Stimulated activated naive CD4-positive, alpha-beta T cell (primary cell): ENCODE measurements at regions not wholly inside any gene's neighbourhood (a gene's known extent, or its start where the extent isn't known, plus 50 kb on each side); places are given as distances from the start of the nearest gene placed in this dataset.
"Not testable (repeated sequence)": the region's sequence is repeated elsewhere in the genome, so short reads cannot be mapped to it uniquely, and the experiment has no call there.

Source experiments
- DNase-seq, 6 experiments: peaks; one replicate each; lab custom pipeline; 2025; lab: John Stamatoyannopoulos, UW

DNA sequence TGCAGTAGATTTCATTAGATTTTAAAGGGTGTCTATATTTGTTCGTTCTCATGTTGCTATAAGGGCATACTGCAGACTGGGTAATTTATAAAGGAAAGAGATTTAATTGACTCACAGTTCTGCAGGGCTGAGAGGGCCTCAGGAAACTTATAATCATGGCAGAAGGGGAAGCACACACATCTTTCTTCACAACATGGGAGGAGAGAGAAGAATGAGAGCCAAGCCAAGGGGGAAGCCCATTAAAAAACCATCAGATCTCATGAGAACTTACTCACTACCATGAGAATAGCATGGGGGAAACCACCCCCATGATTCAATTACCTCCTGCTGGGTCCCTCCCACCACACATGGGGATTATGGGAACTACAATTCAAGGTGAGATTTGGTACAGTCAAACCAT, 99.5 kb upstream of the TCF21 start:
- not testable (repeated sequence) for DNase-seq

DNA sequence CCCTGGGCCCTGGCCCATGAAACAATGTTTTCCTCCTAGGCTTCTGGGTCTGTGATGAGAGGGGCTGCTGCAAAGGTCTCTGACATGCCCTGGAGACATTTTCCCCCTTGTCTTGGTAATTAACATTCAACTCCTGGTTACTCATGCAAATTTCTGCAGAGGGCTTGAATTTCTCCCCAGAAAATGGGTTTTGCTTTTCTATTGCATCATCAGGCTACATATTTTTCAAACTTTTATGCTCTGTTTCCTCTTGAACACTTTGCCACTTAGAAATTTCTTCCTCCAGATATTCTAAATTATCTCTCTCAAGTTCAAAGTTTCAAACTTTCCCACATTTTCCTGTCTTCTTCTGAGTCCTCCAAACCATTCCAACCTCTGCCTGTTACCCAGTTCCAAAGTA, 98.2 kb upstream of the TCF21 start:
- not testable (repeated sequence) for DNase-seq

DNA sequence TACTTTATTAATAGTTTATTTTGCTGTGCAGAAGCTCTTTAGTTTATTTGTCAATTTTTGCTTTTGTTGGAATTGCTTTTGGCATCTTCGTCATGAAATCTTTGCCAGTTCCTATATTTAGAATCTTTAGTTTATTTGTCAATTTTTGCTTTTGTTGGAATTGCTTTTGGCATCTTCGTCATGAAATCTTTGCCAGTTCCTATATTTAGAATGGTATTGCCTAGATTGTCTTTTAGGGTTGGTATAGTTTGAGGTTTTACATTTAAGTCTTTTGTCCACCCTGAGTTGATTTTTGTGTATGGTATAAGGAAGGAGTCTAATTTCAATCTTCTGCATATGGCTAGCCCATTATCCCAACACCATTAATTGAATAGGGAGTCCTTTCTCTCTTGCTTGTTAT, 93.9 kb upstream of the TCF21 start:
- DNase-seq = not testable (repeated sequence)

DNA sequence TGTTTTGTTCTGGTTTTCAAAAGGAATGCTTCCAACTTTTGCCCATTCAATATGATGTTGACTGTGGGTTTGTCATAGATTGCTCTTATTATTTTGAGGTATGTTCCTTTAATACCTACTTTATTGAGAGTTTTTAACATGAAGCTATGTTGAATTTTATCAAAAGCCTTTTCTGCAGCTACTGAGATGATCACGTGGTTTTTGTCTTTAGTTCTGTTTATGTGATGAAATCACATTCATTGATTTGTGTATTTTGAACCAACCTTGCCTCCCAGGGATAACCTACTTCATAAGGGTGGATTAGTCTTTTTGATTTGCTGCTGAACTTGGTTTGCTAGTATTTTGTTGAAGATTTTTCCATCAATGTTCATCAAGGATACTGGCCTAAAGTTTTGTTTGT, 92.7 kb upstream of the TCF21 start:
- DNase-seq = no peak

DNA sequence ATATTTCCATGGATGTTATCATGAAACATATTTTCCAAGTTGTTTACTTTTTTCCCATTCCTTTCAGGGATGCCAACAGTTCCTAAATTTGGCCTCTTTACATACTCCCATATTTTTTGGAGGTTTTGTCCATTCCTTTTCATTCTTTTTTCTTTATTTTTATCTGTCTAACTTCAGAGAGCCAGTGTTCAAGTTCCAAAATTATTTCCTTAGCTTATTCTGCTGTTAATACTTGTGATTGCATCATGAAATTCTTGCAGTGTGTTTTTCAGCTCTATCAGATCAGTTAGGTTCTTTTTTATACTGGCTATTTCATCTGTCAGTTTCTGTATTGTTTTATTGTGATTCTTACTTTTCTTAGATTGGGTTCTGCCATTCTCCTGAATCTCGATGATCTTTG, 89.9 kb upstream of the TCF21 start:
- no peak for DNase-seq

DNA sequence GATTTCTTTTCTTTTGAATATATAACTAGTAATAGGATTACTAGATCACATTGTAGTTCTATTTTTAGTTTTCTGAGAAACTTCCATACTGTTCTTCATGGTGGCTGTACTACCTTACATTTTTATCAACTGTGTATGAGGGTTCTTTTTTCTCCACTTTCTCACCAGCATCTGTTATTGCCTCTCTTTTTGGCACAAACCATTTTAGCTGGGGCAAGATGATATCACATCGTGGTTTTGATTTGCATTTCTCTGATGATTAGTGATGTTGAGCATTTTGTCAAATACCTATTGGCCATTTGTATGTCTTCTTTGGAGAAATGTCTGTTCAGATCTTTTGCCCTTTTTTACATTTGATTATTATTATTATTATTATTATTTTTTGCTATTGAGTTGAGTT, 86.1 kb upstream of the TCF21 start:
- no peak for DNase-seq

DNA sequence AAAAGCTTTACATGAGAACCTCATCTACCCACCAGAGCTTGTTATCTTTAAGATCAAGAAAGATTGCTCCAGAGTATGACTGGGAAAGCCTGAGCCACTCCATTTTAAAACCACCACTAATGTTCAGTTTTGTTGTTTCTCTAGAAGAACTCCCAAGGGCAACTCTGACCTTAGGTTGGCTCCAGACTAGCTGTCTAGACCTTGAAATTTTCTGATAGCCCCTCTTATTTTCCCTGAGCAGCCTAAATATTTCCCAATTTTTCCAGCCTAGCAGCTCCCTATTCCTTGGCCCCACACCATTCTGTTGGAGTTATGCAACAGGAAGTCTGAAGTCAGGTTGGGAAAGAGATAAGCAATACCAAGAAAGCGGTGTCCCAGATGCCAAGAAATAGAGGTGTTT, 84.6 kb upstream of the TCF21 start:
- DNase-seq = no peak

DNA sequence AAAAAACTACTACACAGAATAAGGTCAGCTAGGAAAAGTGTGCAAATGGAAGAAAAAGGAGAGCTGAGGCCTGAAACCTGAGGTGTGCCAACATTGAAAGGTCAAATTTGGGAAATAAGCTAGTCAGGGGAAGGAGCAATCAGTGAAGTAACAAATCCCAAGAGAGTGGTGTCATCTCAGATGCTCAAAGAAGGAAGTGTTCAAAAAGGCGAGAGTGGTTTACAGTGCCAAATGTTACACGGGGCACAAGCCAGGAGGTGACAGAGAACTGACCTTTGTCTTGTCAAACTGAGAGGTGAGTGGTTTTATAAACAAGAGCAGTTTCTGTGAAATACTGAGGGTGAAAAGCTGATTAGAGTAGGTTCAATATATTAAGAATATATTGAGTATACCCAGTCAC, 83.0 kb upstream of the TCF21 start:
- DNase-seq = no peak

DNA sequence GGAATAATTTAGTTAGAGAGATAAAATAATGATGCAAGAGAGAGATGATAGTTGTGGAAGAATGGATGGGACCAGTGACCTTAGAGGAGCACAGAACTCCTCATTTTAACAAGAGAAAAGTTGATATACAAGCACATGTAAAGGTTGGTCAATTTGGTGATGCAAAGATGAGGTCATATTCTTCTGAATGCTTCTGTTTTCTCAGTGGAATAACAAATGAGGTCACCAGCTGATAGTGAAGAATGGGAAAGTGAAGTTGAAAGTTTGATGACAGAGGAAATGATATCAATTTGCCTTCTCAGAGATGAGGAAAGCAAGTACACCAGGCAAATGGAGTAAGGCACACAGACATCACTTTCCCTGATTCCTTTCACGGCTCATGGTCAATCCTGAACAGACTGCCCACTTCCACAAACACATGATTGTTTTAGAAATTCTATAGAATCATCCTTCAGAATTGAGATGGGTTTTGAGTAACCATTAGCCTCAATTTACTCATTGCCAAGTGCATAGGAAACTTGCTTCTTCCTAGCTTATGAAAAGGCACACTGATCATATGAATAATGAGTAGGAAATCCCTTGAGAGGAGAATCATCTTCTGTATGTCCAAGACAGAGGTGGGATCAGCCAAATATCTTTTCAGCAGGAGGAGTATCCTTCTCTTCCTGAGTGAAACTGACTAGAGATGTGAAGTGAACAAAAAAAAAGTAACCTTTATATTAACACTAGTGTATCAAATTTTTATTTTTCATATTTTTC, 82.4 kb upstream of the TCF21 start:
- DNase-seq = no peak

DNA sequence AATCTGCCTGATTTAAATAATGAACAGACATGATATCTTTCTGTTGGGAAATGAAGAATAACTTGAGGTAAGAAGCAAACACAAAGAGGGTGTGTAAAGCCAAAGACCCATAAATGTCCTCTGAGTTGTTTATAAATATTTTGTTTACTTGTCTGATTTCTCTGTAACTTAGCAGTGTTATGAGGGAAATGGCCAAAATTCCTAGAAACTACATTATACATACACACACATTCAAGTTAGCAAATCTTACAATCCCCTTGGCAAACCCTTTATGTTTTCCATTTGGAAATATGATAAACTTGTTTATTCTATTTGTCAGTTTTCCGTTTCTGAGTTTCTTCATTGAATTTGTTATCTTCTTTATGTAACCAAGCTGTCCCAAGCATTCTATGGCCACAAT, 81.4 kb upstream of the TCF21 start:
- no peak for DNase-seq

DNA sequence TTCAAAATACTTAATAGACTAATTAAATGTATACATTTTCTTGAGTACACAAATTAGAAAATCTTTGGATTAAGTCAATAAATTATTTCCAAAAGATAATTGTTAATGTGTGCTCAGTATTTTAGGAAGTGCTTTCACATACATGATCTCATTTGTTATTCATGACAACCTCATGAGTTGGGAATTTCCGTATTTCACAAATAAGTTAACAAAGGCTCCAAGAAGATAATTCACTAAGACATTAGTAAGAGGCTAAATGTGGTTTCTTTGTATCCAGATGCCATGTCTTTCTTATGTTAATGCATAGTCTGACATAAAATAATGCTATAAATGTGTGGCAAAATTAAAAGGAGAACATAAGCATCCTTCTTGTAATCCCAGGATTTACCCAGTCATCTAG, 79.5 kb upstream of the TCF21 start:
- no peak for DNase-seq

DNA sequence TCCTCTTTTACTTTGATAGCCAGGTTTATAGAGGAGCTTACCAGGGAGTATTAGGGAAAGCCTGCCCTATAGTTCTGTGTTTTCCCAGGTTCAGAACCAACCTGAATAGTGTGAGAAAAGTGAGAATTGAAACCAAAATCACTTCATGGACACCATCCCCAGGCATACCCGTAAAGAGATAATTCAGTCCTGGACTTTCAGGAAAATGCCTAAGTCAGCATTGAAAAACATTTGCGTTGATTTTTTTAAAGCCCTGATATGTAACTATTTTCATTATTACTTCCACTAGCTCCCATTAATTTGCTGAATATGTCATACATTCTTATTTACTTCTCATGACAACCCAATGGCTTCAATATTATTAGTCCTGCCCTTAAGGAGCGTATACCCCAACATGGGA, 77.4 kb upstream of the TCF21 start:
- no peak for DNase-seq

DNA sequence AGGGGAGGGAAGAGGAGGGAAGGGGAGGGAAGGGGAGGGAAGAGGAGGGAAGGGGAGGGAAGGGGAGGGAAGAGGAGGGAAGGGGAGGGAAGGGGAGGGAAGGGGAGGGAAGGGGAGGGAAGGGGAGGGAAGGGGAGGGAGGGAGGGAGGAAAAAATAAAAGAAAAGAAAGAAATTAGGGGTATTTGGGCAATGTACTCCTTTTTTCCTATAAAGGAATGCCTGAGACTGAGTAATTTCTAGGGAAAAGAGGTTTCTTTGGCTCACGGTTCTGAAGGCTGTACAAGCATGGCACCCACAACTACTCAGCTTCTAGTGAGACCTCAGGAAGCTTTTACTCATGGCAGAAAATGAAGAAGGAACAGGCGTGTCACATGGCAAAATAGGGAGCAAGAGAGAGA, 76.5 kb upstream of the TCF21 start:
- not testable (repeated sequence) for DNase-seq

DNA sequence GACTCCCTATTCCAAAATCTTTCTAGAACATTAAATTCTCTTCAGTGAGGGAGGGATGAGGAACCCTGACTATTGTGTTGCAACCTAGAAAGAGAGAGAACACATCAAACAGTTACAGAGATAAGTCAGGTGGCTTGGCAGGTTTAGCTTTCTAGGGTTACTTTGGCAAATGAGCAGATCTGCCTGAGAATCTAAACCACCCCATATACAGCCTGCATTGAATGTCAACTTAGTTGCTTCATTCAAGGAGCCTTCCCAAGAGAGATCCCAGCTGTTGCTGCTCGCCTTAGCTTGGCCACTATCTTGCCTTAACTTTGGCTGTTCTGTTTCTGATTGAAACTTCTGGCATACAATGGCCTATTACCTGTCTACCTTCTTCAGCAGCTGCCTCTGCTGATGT, 74.7 kb upstream of the TCF21 start:
- no peak for DNase-seq

DNA sequence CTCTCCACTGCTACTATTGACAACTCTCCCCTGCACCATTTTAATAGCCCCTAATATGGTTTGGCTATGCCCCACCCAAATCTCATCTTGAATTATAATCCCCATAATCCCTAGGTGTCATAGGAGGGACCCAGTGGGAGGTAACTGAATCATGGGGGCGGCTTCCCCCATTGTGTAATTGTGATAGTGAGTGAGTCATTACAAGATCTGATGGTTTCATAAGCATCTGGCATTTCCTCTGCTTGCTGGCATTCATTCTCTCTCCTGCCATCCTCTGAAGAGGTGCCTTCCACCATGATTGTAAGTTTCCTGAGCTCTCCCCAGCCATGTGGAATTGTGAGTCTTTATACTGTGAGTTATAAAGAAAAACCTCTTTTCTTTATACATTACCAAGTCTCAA, 74.1 kb upstream of the TCF21 start:
- DNase-seq = no peak

DNA sequence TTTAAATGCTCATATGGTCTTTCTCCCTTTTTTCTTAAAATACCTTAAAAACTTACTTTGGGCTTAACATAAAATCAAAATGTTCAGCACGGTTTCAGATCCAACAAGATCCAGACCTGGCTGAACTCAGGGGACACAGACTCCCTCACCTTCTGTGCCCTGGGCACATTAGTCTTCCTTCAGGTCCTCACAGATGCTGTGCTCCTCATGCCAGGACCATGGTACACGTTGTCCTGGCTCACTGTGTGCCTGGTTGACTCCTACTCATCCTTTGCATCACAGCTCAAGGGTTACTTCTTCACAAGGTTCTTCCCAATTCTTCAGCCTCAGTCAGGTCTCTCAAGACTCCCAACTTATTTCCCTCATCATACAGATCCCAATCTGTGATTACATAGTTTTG, 73.6 kb upstream of the TCF21 start:
- no peak for DNase-seq

DNA sequence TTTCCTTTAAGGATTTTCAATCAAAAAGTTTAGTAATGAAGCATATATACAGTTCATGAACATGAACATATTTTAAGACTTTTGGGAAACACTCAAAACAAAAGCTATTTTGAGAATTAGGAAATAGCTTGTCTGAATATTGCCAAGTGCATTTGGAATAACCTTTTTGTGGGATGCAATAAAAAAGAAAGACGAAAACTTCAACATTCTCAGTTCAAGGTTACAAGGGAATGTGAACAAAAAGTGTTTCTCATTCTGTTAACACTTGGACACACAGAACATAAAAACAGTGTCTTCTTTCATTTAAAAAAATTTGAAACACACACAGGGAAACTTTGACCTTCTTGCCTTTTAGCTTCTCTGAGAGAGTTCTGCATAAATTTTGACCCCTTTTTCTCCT, 72.7 kb upstream of the TCF21 start:
- no peak for DNase-seq

DNA sequence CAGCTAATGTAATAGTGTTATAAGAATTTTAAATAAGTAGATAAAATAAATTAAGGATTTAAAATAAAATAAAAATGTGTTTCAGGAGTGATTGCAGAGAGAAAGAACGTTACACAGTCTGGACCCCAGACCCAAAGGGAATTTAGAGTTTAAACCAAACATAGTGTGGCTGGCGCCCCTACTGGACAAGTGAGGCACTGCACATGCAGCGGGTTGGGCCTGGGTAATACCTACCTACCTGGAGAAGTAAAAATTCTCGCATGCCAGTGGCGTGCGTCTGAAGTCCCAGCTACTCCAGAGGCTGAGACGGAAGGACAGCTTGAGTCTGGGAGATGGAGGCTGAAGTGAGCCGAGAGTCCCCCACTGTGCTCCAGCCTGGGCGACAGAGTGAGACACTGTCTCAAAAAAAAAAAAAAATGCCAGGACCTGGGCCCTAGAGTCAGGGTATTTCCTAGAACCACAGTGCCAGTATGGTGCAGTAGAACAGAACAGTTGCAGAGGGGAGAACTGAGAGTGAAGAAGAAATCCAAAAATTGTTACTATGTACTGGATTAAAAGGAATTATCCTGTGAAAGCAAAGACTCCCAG, 71.4 kb upstream of the TCF21 start:
- DNase-seq = peak in 3 of 6 experiments; percentile 1 to 3 (median 2)

DNA sequence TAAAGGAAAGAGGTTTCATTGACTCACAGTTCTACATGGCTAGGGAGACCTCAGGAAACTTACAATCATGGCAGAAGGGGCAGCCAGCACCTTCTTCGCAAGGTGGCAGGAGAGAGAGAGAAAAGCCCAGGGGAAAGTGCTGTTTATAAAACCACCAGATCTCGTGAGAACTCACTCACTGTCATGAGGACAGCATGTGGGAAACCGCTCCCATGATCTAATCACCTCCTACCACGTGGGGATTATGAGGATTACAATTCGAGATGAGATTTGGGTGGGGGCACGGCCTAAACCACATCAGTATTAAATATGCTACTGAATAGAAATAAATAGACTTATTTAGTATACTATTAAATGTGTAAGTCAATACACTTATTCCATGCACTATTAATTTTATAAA, 70.6 kb upstream of the TCF21 start:
- DNase-seq = no peak

DNA sequence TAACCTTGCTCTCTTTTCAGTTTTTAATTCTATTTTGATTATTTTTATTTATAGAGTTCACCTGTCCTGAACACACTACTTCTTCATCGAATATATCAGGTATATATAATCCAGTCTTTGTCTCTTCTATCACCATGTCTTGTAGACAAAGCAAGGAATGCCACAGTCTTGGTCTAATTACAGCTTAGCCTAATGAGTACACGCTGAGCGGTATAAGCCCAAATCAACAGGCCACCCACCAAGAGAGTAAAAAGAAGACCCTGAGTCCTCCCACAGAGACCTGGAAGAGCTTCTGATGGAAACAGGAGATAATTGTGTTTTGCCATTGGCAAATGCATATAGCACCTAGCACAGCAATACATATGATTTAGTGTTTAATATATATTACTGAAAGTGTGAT, 68.7 kb upstream of the TCF21 start:
- no peak for DNase-seq

DNA sequence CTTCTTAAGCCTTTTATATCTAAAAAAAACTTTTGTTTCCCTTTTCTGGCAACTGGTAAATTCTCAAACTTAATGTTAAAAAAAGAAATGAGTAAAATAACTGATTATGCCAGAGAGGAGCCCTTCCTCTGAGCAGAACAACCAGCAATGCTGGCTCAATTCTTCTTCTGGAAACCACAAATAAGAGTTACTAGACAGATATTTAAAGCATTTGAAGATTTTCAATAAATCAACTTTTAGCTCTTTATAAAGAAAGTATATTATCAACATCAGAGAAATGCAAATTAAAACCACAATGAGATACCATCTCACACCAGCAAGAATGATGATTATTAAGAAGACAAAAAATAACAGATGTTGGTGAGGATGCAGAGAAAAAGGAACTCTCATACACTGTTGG, 61.1 kb upstream of the TCF21 start:
- no peak for DNase-seq

DNA sequence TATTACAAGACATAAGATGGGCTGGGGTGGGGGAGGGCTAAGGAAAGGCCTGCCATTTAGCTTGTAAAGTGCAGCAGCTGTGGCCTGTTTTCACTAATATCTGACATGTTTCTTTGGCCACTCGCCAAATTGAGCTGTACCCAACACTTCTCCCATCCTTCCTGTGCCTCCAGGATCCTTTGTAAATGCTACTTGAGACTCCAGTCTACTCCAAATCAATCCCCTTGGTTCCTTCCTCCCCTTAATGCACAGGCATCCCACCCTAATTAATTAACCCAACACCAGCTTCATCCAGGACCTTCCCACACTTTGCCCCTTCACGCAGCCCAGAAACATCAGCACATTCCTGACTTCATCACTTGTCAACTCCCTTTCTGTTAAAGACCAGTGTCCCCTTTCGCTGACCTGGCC, 55.0 kb upstream of the TCF21 start:
- no peak for DNase-seq

DNA sequence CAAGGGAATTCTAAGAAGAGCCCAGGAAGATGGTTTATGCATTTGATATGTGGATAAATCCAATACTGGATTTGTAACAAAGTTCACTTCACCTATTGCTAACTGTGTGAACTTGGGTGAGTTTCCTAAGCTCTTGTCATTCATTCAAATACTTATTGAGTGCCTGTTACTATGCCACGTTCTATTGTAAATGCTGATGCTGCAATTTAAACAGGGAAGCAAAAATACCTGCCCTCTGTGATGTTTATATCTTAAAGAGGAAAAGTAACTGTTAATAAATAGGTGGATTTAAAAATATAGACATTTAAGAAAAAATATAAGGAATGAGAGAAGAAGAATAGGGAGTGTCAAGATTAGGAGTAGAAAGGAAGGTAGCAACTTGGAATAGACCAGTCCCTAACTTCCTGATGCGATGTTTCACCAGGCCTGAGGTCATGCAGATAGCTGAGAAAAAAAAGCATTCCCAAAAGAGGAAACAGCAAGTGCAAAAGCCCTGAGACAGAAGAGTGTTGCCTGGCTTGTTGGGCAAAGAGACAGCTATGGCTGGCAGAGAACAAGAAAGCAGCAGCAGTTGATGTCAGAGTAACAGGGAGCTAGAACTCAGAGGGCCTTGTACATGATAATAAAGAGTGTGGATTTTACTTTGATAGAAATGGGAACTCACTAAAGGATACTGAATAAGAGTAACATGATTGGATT, 54.3 kb upstream of the TCF21 start:
- no peak for DNase-seq

DNA sequence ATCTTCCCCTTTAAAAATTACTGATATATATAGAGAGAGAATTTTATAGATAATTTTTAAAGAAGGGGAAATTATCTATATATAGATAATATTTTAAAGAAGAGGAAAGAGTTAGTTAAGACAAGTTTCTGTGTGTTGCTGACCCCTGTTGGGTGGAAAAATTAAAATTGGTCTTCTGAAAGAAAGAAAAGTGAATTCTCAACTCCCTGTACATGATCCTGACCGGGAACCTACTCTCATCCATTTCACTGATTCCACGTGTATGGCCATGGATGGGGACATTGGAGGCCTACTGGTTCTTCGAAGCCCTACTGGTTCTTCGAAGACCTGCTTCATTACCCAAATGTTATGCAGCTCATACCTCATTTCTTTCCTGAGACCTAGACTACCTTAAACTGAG, 53.0 kb upstream of the TCF21 start:
- no peak for DNase-seq
